D341Med (cell line): ENCODE measurements at regions not wholly inside any gene's neighbourhood (a gene's known extent, or its start where the extent isn't known, plus 50 kb on each side); places are given as distances from the start of the nearest gene placed in this dataset.
"Not testable (repeated sequence)": the region's sequence is repeated elsewhere in the genome, so short reads cannot be mapped to it uniquely, and the experiment has no call there.

Experiments
- DNase-seq: peaks from one replicate; pipeline ENCODE4 v3.0.0; 2012; ENCODE audit warnings: low spot score

DNA sequence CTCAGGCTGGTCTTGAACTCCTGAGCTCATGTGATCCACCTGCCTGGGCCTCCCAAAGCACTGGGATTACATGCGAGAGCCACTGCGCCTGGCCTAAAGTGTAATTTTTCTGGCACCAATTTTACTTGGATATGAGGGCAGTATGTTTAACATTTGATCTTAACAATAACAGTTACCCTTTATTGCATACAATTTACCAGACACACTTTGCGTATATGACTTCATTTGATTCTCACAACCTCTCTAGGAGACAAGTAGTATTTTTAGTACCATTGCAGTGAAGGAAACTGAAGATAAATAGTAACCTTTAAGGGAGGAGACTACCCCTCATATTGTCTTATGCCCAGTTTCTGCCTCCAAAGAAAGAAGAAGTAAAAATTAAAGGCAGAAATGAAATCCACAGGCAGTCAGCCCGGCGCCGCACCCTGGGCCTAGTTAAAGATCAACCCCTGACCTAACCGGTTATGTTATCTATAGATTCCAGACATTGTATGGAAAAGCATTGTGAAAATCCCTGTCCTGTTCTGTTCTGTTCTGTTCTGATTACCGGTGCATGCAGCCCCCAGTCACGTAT lies 54.0 kb downstream of the CYP26A1 start:
- not testable (repeated sequence) for DNase-seq

DNA sequence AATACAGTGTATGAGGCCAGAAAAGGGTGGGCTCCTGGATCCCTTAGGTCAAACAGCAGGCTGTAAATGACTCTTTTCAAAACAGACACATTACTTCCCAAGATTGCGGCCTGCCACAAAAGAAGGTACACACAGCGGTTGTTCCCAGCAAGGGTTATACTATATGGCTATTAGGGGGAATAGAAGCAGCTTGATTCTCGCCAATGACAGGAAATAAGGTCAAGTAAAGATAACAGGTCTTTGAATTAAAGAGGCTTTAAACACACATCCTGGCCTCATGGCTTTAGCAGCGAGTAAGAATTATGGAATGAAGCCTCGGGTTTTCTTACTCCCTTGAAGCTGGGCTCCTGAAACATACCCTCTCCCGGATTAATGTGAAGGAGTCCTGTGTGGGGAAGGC lies 58.3 kb downstream of the CYP26A1 start:
- DNase-seq = no peak

DNA sequence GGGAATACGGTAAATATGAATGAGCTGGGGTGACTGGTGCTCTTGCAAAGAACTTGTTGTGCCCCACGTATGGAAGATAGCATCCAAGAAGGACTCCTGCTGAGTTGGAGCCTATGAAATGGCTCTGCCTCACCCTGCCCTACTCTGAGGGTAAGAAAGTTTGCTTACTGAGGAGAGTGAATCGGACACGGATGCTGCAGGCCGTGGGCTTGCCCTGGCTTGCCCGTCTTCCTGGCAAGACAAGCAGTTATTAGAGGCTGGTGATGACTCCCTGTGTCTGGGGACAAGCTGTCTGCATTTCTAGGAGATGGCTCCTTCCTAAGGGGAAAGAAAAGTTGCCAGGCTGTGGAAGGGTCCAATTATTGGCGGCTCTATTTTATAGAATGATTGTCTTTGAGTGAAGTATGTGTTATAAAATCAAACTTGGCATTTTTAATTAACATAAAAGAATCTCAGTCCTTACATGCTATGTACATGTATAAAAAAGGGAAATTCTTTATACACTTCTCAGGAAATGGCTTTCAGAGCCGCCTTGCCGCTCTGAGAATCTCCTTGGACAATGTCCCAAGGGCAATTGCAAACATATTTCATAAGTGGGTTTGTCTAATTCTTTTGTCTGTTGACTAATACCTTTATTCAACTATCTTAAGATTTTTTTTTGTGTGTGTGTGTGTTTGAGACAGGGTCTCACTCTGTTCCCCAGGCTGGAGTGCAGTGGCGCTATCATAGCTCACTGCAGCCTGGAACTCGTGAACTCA lies 64.6 kb downstream of the CYP26A1 start:
- DNase-seq = no peak

DNA sequence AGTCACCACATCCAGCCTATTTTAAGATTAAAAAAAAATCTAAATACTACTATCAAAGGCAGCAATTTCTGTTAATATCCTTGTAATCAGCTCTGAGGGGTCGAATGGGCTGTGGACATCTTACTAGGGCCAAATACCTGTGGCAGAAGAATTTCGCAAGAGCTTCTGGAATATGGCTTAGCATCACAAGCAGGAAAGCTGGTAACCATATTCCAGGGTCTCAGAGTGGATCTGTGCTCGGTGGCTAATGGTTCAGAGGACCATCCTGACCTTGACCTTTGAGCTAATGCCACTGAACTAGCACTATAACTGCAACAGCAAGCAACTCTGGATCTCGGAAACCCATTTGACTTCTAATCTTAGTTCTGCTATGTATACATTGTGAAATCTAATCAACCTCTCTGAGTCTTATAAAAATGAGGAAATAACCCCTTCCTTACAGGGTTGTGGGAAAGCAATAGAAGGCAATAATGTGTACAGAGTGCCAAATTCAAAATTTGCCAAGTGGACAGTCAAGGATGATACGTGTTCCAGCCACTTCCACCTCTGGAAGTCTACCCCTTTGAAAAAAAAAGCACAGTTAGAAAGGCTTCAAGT lies 65.5 kb downstream of the CYP26A1 start:
- DNase-seq = no peak

DNA sequence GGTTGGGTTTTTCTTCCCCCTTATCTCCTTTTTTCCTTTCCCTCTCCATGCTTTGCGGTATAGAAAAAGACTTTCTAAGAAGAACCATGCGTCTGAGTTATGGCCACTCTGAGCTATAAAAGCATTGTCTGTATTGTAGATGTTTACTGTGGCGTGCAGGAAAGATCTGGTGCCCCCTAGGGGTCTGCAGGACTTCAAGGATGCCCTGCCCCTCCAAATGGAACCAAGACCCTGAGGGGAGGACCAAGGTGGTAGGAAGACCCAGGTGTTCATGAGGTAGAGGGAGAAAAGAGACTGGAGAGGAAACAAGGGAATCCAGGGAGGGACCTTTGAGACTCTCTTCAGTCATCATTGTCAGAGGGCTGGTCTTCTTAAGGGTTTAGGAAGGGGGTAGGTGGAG lies 68.8 kb downstream of the CYP26A1 start:
- no peak for DNase-seq

DNA sequence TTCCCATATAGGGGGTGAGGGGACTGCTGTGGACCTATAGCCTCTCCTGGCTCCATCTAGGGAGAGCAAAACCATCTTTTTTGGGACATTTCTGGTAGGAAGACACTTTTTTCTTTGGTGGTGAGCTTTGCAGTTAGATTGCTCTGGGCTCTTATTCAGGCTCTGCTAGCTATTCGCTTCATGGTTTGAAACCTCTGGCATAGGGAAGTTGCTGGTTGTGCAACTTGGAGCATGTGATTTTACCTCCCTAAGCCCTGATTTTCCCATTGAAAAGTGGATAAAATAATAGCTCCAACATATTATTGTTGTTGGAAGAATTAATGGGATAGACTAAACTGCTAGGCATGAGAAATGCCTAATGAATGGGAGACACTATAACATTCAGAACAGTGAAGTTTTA lies 69.6 kb downstream of the CYP26A1 start:
- DNase-seq = no peak

DNA sequence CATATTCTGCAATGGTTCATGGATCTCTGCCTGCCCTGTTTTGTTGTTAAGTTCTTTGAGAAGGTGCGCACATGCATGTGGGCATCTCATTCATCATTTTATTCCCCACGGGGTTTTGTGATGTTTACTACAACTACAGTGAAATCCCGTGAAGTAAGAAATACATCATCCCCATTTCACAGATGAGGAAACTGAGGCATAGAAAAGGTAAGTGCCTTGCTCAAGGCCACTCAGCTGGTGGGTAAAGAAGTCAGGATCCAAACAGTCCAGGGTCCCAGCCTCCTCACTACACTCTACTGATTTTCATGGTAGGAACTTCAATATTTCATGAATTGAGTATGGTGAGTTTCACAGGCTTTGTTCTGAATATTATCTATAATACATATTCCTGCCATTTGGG lies 72.6 kb downstream of the CYP26A1 start:
- DNase-seq = no peak

DNA sequence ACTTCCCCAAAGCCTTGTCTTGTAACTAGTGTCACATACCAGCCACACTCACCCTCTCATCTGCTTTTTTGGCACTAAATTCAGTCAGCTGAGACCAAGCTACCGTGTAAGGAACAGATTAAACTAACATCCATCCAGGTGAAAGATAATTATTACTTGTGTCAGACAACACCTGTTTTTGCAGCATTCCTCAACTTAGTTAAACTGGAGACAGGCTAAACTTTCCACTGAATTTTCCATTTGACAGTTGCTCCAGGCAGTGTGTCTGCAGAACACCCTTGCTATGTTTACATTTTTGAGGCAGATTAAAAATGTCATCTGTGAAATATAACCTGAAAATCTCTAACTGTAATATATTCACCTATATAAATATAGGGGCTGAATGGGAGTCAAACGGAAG lies 73.6 kb downstream of the CYP26A1 start:
- no peak for DNase-seq

DNA sequence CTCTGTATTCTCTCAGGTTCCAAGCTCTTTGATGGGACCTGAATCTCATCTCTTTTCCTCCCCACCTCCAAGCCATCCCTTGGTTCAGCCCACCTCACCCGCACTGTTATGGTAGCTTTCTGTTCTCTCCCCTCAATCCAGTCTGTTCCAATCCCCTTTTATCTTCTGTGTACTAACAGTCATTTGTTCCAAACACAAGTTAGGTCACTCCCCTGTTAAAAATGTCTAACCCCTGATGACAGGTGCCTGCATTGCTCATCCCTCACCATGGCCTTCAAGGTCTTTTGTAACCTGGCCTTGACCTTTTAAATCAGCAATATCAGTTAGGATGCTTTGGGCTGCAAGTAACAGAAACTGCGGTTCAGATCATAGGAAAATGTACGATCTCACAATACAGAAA lies 74.8 kb downstream of the CYP26A1 start:
- DNase-seq = no peak

DNA sequence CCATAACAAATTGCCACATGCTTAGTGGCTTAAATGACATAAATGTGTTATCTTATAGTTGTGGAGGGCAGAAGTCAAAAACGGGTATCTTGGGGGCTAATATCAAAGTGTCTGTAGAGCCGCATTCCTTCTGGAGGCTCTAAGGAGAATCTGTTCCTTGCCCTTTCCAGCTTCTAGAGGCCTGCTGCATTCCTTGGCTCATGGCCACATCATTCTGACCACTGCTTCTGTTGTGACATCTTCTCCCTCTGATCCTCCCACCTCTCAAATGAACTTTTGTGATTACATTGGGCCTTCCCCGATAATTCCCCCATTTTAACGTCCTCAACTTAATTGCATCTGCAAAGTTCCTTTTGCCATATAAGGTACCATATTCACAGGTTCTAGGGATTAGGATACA lies 76.1 kb downstream of the CYP26A1 start:
- DNase-seq = no peak

DNA sequence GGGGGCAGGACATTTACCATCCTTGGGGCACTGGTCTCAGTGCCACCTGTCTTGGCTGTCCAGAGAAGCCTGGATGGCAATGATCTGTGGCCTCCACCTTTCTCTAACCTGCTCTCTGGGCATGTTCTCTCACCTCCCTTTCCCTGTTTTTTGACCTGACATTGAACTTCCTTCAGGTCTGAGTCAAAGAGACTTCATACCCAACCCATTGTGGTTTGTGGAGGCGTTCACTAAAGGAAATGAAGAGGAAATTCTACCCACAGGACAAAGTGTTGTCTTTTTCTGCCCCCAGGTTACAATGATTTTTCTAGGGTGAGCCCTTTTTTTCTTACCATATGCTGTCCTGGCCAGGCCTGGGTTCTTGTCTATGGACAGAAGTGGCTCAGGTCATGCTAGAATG lies 76.6 kb downstream of the CYP26A1 start:
- DNase-seq = no peak

DNA sequence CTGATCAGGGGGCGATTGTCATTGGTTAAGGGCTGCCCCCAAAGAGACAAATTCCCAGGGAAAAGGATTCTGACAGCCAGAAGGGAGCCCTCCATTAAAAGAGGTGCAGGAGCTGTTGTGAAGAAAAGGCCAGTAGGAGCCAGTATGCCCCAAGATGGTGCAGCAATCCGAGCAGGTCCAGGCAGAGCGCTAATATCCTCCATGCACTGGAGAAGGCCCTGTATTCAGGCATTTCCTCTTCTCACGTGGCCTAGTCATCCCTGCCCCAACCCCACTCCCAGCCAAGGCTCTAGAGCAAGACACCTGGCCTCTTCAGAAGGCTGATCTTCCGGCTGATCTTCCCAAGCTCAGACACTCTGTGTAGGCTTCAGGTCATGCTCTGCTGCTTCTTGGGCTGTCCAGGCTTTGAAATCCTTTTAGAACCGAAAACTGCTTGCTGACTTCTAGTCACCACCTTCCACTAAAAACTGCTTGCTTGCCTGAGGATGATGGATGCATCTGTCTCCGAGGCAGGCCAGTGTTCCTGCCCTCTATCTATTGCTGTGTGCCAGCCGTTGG lies 77.4 kb downstream of the CYP26A1 start:
- DNase-seq = no peak

DNA sequence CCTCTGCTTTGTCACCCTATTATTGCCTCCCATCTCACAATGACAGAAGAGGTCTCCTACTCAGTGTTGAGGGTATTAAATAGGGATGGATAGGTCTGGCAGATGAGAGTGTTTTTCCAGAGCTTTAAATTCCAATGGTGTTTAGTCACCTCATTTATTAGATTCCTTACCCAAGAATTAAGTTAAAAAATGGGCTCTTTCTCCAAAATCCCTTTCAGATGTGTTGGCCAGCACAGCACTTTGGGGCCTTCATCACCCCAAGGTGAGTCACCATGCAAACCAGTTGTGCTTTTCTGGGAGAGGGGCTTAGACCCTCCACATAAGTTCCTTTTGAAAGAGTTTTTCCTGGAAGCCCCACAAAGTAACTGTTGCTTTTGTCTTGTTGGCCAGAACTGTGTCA lies 78.4 kb downstream of the CYP26A1 start:
- no peak for DNase-seq

DNA sequence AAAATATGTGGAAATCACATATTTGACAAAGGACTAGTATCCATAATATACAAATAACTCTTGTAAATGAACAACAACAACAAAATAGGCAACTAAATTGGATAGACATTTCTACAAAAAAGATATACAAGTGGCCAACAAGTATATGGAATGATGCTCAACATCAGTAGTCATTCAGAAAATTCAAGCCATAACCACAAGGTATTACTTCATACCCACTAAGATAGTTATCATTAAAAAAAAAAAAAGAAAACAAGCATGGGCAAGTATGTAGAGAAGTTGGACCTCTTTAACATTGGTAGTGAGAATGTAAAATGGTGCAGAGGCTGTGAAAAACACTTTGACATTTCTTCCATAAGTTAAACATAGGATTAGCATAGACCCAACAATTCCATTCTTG lies 80.8 kb downstream of the CYP26A1 start:
- DNase-seq = no peak

DNA sequence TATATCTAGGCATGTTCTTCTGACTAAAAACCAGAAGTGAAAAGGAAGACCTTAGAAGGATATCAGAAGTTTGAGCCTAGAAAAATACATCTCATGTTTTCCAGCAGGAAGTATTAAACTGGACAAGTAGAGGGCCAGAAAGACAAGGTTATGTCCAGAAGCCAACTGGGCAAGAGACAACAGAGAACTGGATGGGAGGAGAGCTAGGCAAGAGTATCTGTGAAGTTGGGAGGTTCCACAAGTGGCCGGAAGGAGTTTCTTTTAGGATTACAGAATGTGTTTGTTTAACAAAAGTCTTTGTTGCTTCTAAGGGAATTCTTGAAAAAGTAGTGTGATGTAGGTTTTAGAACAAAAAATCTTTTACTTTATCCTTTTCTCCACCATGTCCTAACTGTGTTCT lies 86.4 kb downstream of the CYP26A1 start:
- DNase-seq = no peak

DNA sequence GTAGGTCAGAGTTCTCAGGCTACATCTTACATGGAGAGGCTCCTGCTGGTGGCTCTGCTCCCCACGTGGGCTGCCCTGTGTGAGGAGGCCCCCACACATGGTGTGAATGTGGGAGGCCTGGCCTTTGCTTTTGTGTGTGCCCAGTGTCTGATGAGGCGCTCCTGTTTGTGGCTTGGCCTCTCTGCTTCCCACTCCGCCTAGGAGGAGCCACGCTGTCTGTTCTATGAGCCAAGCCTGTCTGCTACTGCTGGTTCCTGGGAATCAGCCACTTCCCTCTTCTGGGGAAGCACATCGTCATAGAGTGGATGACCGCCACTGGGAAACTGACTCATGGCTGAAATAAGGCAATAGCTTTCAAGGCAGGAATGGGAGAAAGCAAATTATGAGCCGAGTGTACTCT lies 87.1 kb downstream of the CYP26A1 start:
- DNase-seq = no peak

DNA sequence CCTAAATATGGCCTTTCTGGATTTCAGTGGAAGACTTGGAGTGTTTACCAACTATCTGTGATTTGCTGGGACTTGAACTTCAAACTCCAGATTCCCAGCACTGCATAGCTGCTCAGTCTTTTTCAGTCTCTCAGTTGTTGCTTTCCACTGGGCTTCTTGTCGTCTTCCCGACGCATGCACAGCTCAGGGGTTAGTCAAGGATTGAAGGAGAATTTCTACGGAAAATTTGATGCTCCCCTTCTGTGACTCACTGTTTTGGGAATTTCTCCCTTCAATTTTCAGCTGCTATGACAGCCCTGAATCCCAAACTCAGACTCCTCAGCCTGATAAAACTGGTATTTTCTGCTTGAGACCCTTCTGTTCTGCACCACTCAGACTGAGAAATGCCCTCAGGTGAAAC lies 91.7 kb downstream of the CYP26A1 start:
- no peak for DNase-seq

DNA sequence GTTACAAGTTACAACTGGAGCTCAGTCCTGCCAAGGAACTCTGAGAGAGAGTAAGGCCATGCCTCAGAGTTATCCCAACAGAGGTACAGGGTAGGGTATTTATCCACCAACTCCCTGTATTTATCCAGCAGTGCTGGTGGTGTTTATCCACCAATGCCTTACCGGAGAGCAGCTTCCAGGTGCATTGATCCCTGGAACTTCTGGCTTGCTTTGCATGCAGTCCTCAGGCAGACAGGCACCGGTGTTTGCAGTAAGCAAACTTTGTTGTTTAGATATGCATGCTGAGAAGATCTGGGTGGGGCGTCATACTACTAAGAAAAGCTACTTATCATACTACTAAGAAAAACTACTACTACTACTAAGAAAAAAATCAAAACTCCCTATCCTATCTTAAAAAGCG lies 92.4 kb downstream of the CYP26A1 start:
- DNase-seq = no peak

DNA sequence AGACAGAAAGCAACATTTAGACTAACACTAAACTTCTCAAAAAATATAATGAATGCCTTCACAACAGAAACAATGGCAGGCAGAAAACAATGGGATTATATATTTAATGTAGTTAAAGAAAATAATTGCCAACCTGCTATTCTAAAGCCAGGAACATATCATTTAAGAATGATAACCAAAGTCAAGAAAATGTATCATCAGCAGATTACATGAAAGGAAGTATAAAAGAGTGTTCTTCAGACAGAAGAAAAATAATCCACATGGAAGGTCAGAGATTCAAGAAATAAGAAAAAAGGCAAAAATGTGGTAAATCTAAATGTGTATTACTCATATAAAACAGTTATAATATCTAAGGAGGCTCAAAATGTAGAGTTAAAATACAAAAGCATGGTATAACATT lies 98.1 kb downstream of the CYP26A1 start:
- no peak for DNase-seq

DNA sequence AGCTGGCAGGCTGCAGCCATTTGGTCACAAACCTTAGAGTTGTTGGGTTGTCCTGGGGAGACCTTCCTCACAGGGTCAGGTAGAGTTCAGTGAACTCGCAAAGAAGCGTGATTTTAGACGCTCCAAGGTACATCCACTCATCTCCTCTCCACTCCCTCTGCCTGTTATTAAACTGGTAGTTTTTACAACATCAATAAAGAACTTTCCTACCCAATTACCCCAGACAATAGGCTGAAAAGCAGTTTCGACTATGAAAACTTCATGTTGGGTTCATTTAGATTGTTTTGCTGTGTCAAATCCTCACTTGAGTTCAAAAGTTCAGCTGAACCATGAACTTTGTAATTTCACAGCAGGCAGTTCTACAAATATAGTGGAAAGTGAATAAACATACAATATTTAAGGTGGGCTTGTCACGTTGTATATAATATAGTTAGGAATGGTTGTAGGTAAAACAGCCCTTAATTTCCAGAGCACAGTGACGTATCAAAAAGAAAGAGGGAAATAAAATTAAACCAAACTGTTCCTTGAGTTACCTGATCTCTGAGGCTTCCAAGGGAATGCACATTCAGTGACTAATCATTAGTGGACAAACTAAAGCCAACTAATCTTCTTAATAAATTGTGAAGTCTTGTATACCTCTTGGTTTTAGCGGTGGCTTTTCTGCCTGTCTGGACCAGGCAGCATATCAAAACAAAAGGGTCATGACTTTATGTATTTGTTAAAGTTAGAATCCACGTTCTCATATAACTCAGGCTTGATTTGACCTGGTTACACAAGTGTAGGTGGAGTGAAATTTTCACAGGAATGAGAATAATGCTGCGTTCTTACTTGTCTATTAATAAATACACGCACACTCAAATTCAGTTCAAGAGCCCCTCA lies 100.5 kb downstream of the CYP26A1 start:
- DNase-seq = no peak

DNA sequence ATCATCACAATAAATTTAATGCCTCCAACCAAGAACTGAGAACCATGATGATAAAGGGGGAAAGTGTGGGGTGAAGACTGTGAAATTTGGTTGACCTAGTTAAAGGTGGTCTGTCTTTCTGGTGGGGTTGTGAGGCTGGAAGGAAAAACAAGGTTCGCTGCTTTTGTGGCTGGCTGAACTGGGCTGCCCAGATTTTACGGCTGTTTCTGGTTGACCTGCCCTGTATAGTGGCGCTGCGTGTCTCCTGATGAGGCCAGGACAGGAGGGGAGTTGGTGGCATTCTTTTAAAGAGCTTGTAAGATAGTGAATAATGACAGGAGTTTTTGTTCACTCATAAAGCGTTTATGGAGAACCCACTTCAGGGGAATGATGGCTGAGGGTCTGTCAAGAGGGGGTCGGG lies 101.8 kb downstream of the CYP26A1 start:
- no peak for DNase-seq

DNA sequence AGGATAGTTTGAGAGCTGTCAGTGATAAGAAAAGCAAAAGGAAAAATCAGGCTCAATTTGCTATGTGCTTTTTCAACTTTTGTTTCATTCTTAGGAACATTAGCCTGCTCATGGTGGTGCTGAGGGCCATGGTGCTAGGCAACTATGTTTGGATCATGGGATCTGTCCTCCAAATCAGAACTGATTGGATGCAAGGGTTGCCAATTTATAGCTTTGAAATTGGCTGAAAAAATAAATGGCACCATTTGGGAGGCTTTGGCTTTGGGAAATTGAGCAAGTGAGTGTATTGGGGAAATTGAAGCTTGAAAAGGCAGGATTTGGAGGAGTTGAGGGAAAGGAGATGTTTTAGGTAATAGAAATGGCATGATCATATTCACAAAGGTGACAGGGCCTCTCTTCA lies 103.8 kb downstream of the CYP26A1 start:
- DNase-seq = no peak

DNA sequence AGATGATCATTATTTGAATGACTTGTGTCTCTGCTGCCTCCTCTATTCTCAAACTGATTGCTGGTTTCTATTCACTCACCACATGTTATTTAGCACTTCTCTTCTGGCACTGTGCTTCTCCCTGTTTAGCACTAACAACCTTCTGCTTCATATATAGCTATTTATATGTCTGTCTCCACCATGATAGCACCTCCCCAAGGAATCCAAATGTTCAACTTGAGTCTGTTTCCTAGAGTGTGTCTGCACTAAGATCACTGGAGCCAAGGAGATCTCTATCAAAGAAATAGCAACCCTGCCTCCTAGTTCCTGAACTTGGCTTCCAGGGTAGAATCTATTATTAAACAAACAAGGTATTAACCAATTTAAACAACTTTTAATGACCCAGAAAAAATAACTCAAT lies 104.5 kb downstream of the CYP26A1 start:
- DNase-seq = no peak
